GM19351 (cell line): ENCODE measurements at regions not wholly inside any gene's neighbourhood (a gene's known extent, or its start where the extent isn't known, plus 50 kb on each side); places are given as distances from the start of the nearest gene placed in this dataset.
A peak's percentile ranks its signal among the peaks of the same experiment; 100 is the strongest.
"Not testable (repeated sequence)": the region's sequence is repeated elsewhere in the genome, so short reads cannot be mapped to it uniquely, and the experiment has no call there.

Experiments used
- ATAC-seq: cut with Tn5 transposase; IDR thresholded peaks from one replicate; pipeline ENCODE4 v1.9.1; 2021; ENCODE audit warnings: mild to moderate bottlenecking, moderate library complexity; ENCODE audit not compliant: unreplicated experiment

GRCh38 chr4:79266136-79266535 lies 59.7 kb downstream of the NAA11 start:
- no peak for ATAC-seq

- ATAC-seq, result no peak
Measured at GRCh38 chr4:79259242-79259641, 66.6 kb downstream of the NAA11 start.

GRCh38 chr4:79258614-79259176 lies 67.2 kb downstream of the NAA11 start:
- ATAC-seq, result no peak

GRCh38 chr4:79257953-79258613 lies 67.8 kb downstream of the NAA11 start:
- ATAC-seq, result no peak

GRCh38 chr4:79255793-79256192 lies 70.1 kb downstream of the NAA11 start:
- ATAC-seq, result no peak

GRCh38 chr4:79253924-79254323 lies 71.9 kb downstream of the NAA11 start:
- no peak for ATAC-seq

- no peak for ATAC-seq
Measured at GRCh38 chr4:79253168-79253567, 72.7 kb downstream of the NAA11 start.

GRCh38 chr4:79250887-79251286 lies 75.0 kb downstream of the NAA11 start:
- ATAC-seq, result no peak

GRCh38 chr4:79249881-79250503 lies 75.9 kb downstream of the NAA11 start:
- ATAC-seq, result no peak

- no peak for ATAC-seq
Measured at GRCh38 chr4:79248610-79249009, 77.3 kb downstream of the NAA11 start.

- no peak for ATAC-seq
Measured at GRCh38 chr4:79247695-79248394, 78.0 kb downstream of the NAA11 start.

GRCh38 chr4:79245200-79245940 lies 80.5 kb downstream of the NAA11 start:
- not testable (repeated sequence) for ATAC-seq

GRCh38 chr4:79241846-79242245 lies 84.0 kb downstream of the NAA11 start:
- ATAC-seq, result no peak

- ATAC-seq, result no peak
Measured at GRCh38 chr4:79237851-79238250, 88.0 kb downstream of the NAA11 start.

- ATAC-seq, result no peak
Measured at GRCh38 chr4:79236785-79237184, 89.1 kb downstream of the NAA11 start.

- ATAC-seq, result no peak
Measured at GRCh38 chr4:79235095-79235494, 90.8 kb downstream of the NAA11 start.

GRCh38 chr4:79233820-79234219 lies 92.0 kb downstream of the NAA11 start:
- peak; percentile 70 for ATAC-seq

GRCh38 chr4:79232540-79232939 lies 93.3 kb downstream of the NAA11 start:
- no peak for ATAC-seq

GRCh38 chr4:79227860-79228259 lies 98.0 kb downstream of the NAA11 start:
- ATAC-seq, result no peak

- no peak for ATAC-seq
Measured at GRCh38 chr4:79225360-79225759, 100.5 kb downstream of the NAA11 start.

- ATAC-seq, result peak; percentile 62
Measured at GRCh38 chr4:79224777-79225104, 101.1 kb downstream of the NAA11 start.
